GM18909 (cell line): ENCODE measurements at regions not wholly inside any gene's neighbourhood (a gene's known extent, or its start where the extent isn't known, plus 50 kb on each side); places are given as distances from the start of the nearest gene placed in this dataset.

Experiments used
- ATAC-seq: cut with Tn5 transposase; IDR thresholded peaks from one replicate; pipeline ENCODE4 v1.9.1; 2021; ENCODE audit warnings: mild to moderate bottlenecking; ENCODE audit not compliant: unreplicated experiment, poor library complexity

GRCh38 chr1:108051631-108052377, 86.8 kb upstream of the VAV3 start:
- ATAC-seq, result no peak

- no peak for ATAC-seq
These were observed 86.1 kb upstream of the VAV3 start for GRCh38 chr1:108050911-108051629.

- no peak for ATAC-seq
These were observed 85.2 kb upstream of the VAV3 start for GRCh38 chr1:108050158-108050557.

DNA sequence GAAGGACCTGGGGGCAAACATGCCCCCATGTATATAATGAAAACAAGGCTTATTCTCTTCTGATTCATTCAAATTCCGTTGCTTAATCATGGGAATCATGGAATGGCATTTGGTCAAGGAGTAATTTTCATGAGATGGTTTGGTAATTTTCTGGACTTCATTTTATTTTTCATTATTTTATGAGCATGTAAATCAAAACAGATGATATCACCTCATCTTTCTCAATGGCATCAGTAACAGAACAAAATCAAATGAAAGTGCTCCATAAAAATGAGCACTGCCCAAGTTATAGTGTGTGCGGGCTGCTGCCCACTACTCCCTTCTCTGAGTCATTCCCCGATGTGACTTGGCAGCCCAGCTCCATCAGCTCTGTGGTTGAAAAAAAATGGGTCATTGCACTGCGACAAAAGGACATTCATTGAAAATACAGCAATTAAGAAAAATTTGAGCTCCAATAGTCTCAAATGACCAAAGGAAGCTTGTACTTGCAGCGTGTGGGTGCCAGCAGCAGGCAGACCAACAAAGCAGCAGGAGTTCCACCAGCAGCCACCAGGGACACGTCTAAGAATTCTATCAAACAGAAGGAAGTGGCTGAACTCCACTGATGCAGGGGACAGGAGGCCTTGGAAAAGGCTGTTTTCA, 84.3 kb upstream of the VAV3 start:
- no peak for ATAC-seq

DNA sequence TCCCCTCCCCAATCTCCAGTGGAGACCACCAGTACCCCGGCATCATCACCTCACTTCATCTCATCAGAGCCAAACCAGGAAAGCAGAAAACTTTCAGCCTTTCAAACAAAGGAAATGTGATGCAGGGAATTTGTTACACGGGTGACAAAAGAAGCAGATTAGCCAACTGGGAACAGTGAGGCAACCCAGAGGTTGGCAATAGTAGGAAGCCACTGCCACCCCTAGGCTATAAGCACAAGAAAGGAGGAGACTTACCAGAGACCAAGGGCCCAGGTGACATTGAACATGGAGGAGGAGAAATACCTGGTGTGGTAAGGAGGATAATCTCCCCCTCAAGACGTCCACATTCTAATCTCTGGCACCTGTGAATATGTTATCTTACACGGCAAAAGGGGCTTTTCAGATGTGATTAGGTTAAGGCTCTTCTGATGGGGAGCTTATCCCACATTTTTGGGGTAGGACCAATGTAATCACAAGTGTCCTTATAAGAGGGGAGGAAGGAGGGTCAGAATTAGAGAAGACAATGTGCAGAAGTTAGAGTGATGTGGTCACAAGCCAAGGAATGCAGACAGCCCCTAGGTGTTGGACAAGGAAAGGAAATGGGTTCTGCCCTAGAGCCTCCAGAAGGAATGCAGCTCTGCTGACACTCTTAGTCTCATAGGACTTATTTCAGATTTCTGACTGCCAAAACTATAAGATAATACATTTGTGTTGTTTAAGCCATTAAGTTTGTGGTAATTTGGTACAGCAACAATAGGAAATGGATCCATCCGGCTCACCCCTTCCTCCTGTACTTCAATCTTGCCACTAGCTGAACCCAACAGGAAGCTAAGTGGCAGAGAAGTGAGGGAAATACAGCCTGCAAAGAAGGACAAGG, 83.6 kb upstream of the VAV3 start:
- no peak for ATAC-seq

DNA sequence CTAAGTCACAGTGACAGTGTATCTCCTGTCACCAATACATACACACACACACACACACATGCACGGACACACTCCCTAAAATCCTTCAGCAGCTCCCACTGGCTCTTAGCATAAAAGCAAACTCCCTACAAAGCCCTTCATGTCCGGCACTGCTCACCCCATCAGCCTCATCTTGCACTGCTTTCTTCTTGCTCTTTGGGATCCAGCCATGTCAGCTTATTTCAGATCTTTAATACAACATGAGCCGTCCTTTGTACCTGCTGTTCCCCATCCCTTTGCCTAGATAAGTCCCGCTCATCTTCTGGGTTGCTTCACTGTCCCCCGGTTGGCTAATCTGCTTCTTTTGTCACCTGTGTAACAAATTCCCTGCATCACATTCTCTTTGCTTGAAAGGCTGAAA, 82.1 kb upstream of the VAV3 start:
- ATAC-seq, result no peak

- no peak for ATAC-seq
These were observed 81.0 kb upstream of the VAV3 start for GRCh38 chr1:108046026-108046425.

DNA sequence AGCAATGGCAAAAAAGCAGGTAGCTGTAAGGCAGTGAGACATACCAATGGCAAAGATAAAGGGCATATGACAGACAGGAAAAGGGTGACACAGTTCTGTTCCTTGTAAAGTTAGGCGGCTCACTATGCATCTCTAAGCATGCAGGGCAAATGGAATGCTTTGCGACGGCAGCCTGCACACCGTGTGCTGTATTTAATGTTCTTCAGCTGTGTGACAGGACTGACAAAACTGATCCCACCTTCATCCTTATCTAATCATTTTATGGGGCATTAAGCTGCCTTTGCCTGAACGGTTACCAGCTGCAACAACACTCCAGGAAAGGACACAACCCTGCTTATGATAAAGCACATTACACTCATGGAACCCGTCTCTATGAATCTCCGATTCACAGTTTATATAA, 80.5 kb upstream of the VAV3 start:
- no peak for ATAC-seq

- ATAC-seq, result no peak
These were observed 79.3 kb upstream of the VAV3 start for GRCh38 chr1:108044318-108044717.

DNA sequence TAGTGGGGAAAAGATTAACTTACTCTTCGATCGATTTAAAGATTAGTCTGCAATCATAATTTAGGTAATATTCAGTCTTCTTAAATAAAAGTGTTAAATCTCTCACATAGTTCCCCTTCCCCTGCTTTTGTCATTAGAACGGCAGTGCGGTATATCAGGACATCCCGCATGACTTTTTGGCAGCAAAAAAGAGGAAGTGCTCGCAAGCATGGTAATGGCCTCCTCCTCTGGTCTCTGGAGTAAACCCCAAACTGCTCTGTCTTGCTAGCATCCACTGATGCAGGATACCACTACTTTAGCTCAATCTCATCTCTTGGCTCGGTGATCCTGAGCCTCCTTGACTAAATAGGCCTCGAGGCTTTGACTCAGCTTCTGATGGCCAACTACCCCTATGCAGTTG, 78.7 kb upstream of the VAV3 start:
- ATAC-seq, result peak; percentile 44

DNA sequence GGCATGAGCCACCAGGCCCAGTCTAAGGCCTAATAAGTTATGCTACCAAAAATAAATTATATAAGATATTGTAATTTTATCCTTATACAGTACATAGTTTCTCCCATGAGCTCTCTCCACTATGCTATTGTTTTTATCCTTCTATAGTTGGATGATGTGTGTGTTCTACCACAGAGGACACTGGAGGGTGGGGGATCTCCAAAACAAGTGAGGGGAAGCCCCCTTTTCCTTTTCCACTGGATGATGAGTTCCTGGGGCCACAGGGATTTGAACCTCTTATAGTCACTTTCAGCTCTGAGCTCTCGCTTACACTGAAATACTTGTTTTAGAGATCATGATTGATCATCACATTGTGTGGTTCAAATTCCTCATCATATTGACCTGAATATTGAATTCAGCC, 77.6 kb upstream of the VAV3 start:
- ATAC-seq, result no peak

GRCh38 chr1:108041360-108042142, 76.6 kb upstream of the VAV3 start:
- ATAC-seq, result no peak

DNA sequence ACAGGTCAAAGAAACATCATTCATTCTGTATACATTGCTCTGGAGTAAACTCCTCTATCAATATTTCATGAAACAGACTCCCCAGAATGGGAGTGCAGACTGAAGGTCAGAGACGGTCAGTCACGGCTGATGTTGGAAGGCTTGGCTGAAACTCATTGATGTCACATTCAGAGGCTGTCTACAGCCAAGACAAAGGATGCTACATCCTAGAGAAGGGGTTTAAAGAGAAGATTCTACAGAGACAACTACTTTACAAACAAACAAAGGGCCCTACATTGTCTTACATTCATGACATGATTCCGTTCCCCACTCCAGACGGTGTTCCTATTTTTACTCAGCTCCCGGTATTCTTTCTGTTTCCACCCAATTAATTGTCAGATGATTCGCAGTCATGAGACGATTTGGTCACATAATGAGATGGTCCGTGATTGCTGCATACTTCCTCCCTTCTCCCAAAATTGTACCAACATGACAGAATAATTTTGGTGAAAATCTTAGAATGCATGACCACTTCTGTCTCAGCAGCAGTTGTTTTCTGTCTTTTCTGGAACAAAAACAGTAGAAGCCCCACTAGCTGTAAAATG, 73.8 kb upstream of the VAV3 start:
- ATAC-seq, result no peak

- no peak for ATAC-seq
These were observed 72.0 kb upstream of the VAV3 start for GRCh38 chr1:108036796-108037562.

DNA sequence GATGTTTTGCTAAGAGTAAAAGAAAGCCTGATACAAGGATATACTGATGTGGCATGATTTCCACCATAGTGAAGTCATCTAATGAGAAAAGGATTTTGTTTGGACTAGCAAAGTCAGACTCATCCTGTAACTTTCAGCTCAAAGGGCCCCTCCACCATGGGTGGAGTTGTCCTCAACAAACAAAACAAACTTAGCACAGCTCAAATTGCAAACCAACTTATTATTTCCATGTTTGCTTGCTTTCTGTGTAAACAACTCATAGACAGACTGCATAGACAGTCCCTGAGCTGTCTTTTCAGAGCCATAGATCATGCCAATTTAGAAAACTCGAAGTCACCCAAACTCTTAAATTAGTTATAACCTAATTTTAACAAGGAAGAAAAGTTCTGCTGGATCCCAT, 69.4 kb upstream of the VAV3 start:
- ATAC-seq, result no peak

GRCh38 chr1:108033550-108033951, 68.6 kb upstream of the VAV3 start:
- ATAC-seq, result no peak

GRCh38 chr1:108028841-108029388, 63.9 kb upstream of the VAV3 start:
- ATAC-seq, result no peak

DNA sequence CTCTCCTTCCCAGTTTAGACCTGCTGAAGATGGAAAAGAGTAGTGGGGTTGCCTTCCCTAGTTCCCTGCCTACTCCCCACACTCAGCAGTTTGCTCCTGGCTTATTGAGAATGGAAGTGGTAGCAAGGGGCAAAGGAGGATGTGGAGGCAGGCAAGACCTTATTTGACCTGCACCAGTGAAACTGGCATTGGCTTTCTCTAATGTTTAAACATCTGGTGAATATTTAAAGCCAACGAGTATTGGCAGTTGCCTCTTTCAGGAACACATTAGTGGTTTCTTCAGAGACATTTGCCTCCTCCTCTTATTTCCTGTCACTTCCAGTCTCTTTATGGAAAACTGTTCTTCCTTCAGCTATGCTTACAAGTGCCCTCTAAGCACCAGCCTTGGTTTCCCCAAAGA, 62.4 kb upstream of the VAV3 start:
- ATAC-seq, result no peak
